ENCODE measurements at regions not wholly inside any gene's neighbourhood (a gene's known extent, or its start where the extent isn't known, plus 50 kb on each side); places are given as distances from the start of the nearest gene placed in this dataset.

DNA sequence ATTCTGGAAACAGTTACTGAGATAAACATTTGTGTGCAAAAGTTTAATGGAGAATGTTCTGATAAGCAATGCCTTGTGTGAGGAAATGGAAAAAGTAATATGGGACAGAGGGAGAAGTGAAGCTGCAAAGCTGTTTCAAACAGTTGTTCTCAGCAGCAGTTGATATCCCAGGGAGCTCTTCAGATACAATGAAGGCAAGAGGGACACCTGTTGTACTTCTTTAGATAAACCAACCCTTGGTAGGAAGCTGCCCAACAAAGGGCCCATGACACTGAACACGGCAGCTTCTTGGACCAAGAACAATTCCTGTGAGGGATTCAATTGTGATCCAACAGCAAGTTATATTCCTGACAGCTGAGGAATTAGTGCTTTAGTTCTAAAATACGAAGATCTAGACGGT lies 894.3 kb upstream of the PCDH20 start:
- Histone ChIP-seq H3K4me3 (replicated peaks in 1 of 3; ENCODE audit: insufficient read depth in 1 of 3, low read depth in 2 of 3, low read length in 3 of 3) (no peak overlapping the region), H3K79me2 (ENCODE audit: insufficient read depth, low read length) (no peaks in the 10 kb centered on the region), H3K27me3 (ENCODE audit: control insufficient read depth in 1 of 2, insufficient read depth in 2 of 2, low read length in 2 of 2) (no peaks in the 10 kb centered on the region), H3K27ac (ENCODE audit: extremely low read length, insufficient read depth, low read length) (no peak overlapping the region), H3K9ac (ENCODE audit: insufficient read depth, low read depth, low read length) (no peak overlapping the region), H3K9me3 (ENCODE audit: low read length) (no peaks in the 10 kb centered on the region), H2AFZ (ENCODE audit: low read length) (no peak overlapping the region), H4K20me1 (ENCODE audit: insufficient read depth, low read length) (no peaks in the 10 kb centered on the region), H3K36me3 (replicated peaks in 1 of 2; ENCODE audit: control insufficient read depth in 1 of 2, insufficient read depth in 2 of 2, low read length in 2 of 2) (no peaks in the 10 kb centered on the region), H3K4me1 (ENCODE audit: insufficient read depth, low read length) (no peaks in the 10 kb centered on the region), H3K4me2 (ENCODE audit: low read depth, low read length) (no peak overlapping the region)
- FAIRE-seq (no peak), ATAC-seq (no peak), DNase-seq (ENCODE audit: low spot score) (no peak)
- intact Hi-C loops (cut with micrococcal nuclease; ENCODE audit: unreplicated experiment), result no loop called here
- BruUV-seq (replicated peaks), result no TSS peak
- TF ChIP-seq, protein P1, sequence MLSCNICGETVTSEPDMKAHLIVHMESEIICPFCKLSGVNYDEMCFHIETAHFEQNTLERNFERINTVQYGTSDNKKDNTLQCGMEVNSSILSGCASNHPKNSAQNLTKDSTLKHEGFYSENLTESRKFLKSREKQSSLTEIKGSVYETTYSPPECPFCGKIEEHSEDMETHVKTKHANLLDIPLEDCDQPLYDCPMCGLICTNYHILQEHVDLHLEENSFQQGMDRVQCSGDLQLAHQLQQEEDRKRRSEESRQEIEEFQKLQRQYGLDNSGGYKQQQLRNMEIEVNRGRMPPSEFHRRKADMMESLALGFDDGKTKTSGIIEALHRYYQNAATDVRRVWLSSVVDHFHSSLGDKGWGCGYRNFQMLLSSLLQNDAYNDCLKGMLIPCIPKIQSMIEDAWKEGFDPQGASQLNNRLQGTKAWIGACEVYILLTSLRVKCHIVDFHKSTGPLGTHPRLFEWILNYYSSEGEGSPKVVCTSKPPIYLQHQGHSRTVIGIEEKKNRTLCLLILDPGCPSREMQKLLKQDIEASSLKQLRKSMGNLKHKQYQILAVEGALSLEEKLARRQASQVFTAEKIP (CRISPR knock-in tag; IDR thresholded peaks at IDR 0.05; ENCODE audit: borderline replicate concordance), result no peak
- TF ChIP-seq, protein P2, sequence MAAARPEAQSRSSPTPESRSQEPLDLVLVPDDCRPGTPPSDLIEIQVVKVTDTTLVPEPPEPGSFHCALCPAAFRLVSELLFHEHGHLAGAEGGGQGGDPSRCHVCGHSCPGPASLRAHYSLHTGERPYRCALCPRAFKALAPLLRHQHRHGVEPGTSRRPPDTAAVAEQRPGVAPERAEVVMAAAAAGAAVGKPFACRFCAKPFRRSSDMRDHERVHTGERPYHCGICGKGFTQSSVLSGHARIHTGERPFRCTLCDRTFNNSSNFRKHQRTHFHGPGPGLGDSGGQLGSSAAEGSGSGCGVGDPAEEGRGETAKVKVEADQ (CRISPR knock-in tag; IDR thresholded peaks at IDR 0.05; ENCODE audit: borderline replicate concordance), result no peak
- TF ChIP-seq ELF1 (CRISPR knock-in tag; IDR thresholded peaks at IDR 0.05) (no peak), GABPB1 (CRISPR knock-in tag; IDR thresholded peaks at IDR 0.05) (no peak), ZNF850 (CRISPR knock-in tag; conservative IDR thresholded peaks at IDR 0.05) (no peak), SMAD3 (CRISPR knock-in tag; IDR thresholded peaks at IDR 0.05) (no peak), MEIS1 (CRISPR knock-in tag; IDR thresholded peaks at IDR 0.05; ENCODE audit: borderline replicate concordance) (no peak), KDM5A (IDR thresholded peaks at IDR 0.05; ENCODE audit: borderline replicate concordance, low read length) (no peak), ZNF441 (CRISPR knock-in tag; IDR thresholded peaks at IDR 0.05; ENCODE audit: borderline replicate concordance) (no peak)
- TF ChIP-seq, protein P3, sequence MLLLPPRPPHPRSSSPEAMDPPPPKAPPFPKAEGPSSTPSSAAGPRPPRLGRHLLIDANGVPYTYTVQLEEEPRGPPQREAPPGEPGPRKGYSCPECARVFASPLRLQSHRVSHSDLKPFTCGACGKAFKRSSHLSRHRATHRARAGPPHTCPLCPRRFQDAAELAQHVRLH (CRISPR knock-in tag; IDR thresholded peaks at IDR 0.05; ENCODE audit: borderline replicate concordance, low read depth), result no peak
- TF ChIP-seq, protein P4, sequence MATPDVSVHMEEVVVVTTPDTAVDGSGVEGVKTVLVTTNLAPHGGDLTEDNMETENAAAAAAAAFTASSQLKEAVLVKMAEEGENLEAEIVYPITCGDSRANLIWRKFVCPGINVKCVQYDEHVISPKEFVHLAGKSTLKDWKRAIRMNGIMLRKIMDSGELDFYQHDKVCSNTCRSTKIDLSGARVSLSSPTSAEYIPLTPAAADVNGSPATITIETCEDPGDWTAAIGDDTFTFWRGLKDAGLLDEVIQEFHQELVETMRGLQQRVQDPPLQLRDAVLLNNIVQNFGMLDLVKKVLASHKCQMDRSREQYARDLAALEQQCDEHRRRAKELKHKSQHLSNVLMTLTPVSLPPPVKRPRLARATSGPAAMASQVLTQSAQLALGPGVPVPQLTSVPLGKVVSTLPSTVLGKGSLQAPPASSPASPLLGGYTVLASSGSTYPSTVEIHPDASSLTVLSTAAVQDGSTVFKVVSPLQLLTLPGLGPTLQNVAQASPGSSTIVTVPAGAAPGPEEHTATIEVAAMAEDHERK (CRISPR knock-in tag; IDR thresholded peaks at IDR 0.05; ENCODE audit: low read depth), result no peak
- TF ChIP-seq, protein P5, sequence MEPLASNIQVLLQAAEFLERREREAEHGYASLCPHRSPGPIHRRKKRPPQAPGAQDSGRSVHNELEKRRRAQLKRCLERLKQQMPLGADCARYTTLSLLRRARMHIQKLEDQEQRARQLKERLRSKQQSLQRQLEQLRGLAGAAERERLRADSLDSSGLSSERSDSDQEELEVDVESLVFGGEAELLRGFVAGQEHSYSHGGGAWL (CRISPR knock-in tag; IDR thresholded peaks at IDR 0.05), result no peak
- CTCF ChIA-PET (ENCODE audit: low intra/inter-chr PET ratio, low total read pairs), result no interaction called here
- 41% methylated on average over 3 of the region's 3 CpGs for WGBS (ENCODE audit: low lambda C conversion rate)
- POLR2A ChIA-PET, result no interaction called here
- in situ Hi-C loops (cut with HindIII; ENCODE audit: extremely low pct_ligation_motif_present, low pct_unique_long_range_greater_than_20kb), result no loop called here
